ENCODE measurements at regions not wholly inside any gene's neighbourhood (a gene's known extent, or its start where the extent isn't known, plus 50 kb on each side); places are given as distances from the start of the nearest gene placed in this dataset.

GRCh38 chr21:29443411-29444010 lies 144.8 kb downstream of the BACH1 start:
- Histone ChIP-seq H3K9me3 (replicated peaks; ENCODE audit: low read length) (no peaks in the 10 kb centered on the region), H3K4me3 (ENCODE audit: low read length) (no peak overlapping the region), H3K4me2 (ENCODE audit: low read length) (no peak overlapping the region)

DNA sequence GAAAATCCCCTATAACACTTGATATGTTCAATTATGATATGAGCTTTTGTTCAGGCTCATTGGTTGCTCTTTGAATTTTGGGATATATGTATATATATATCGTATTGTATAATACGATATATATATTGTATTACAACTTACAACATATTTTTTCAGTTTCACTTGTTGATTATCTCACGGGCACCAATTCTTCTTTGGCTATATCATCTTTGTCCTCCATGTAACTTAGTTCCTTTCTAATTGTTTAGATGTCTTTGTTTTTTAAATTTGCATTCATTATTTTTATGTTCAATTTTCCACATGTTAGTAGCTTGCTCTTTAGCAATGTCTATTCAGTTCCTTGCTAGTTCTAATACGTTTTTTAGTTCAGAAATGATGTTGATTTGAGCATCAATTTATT lies 150.0 kb downstream of the BACH1 start:
- Histone ChIP-seq H3K9me3 (replicated peaks; ENCODE audit: low read length) (no peaks in the 10 kb centered on the region), H3K36me3 (ENCODE audit: insufficient read depth, low read length) (no peaks in the 10 kb centered on the region), H3K4me2 (ENCODE audit: low read length) (no peak overlapping the region), H3K4me3 (ENCODE audit: low read length) (no peak overlapping the region), H3K9ac (ENCODE audit: low read depth, low read length) (no peak overlapping the region), H3K4me1 (ENCODE audit: control insufficient read depth, insufficient read depth, low read length) (no peaks in the 10 kb centered on the region), H3K27me3 (ENCODE audit: control insufficient read depth, insufficient read depth, low read length) (no peaks in the 10 kb centered on the region)

More at GRCh38 chr21:29443411-29444010, 144.8 kb downstream of the BACH1 start:
- Histone ChIP-seq H3K27me3 (ENCODE audit: control insufficient read depth, insufficient read depth, low read length) (no peaks in the 10 kb centered on the region), H3K36me3 (ENCODE audit: insufficient read depth, low read length) (no peaks in the 10 kb centered on the region), H3K9ac (ENCODE audit: low read depth, low read length) (no peak overlapping the region), H3K4me1 (ENCODE audit: control insufficient read depth, insufficient read depth, low read length) (peaks cover 8% of the 10 kb centered on the region)

GRCh38 chr21:29449306-29449950 lies 150.7 kb downstream of the BACH1 start:
- no peaks in the 10 kb centered on the region for H3K36me3 ChIP-seq (ENCODE audit: insufficient read depth, low read length)
- no peaks in the 10 kb centered on the region for H3K4me1 ChIP-seq (ENCODE audit: control insufficient read depth, insufficient read depth, low read length)
- H3K4me3 ChIP-seq (ENCODE audit: low read length), result no peak overlapping the region
- no peaks in the 10 kb centered on the region for H3K27me3 ChIP-seq (ENCODE audit: control insufficient read depth, insufficient read depth, low read length)
- H3K9ac ChIP-seq (ENCODE audit: low read depth, low read length), result no peak overlapping the region
- no peaks in the 10 kb centered on the region for H3K9me3 ChIP-seq (replicated peaks; ENCODE audit: low read length)
- no peak overlapping the region for H3K4me2 ChIP-seq (ENCODE audit: low read length)

DNA sequence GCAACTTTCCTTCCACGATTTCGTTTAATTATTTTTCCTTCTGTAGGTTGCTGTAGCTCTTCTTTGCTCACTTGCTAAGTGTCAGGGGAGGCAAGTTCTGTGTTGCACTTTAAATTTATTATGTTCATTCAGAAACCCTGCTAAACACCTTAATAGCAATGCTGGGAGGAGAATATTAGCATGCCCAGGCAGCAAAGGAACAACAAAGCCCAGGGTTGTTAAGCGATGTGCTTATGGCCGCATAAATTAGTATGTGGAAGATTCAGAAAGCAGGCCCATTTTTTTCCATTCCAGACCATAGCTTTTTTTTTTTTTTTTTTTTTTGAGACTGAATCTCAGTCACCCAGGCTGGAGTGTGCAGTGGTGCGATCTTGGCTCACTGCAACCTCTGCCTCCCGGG lies 151.3 kb downstream of the BACH1 start:
- Histone ChIP-seq H3K4me1 (ENCODE audit: control insufficient read depth, insufficient read depth, low read length) (no peaks in the 10 kb centered on the region), H3K9me3 (replicated peaks; ENCODE audit: low read length) (no peaks in the 10 kb centered on the region), H3K9ac (ENCODE audit: low read depth, low read length) (no peak overlapping the region), H3K4me3 (ENCODE audit: low read length) (no peak overlapping the region), H3K27me3 (ENCODE audit: control insufficient read depth, insufficient read depth, low read length) (no peaks in the 10 kb centered on the region), H3K4me2 (ENCODE audit: low read length) (no peak overlapping the region), H3K36me3 (ENCODE audit: insufficient read depth, low read length) (no peaks in the 10 kb centered on the region)

- no peak overlapping the region for H3K4me3 ChIP-seq (ENCODE audit: low read length)
- no peaks in the 10 kb centered on the region for H3K27me3 ChIP-seq (ENCODE audit: control insufficient read depth, insufficient read depth, low read length)
- no peaks in the 10 kb centered on the region for H3K9me3 ChIP-seq (replicated peaks; ENCODE audit: low read length)
- H3K36me3 ChIP-seq (ENCODE audit: insufficient read depth, low read length), result no peaks in the 10 kb centered on the region
- H3K4me2 ChIP-seq (ENCODE audit: low read length), result no peak overlapping the region
- no peaks in the 10 kb centered on the region for H3K4me1 ChIP-seq (ENCODE audit: control insufficient read depth, insufficient read depth, low read length)
- no peak overlapping the region for H3K9ac ChIP-seq (ENCODE audit: low read depth, low read length)
Measured at GRCh38 chr21:29453511-29453910, 154.8 kb downstream of the BACH1 start.

GRCh38 chr21:29454179-29454578 lies 155.5 kb downstream of the BACH1 start:
- Histone ChIP-seq H3K9ac (ENCODE audit: low read depth, low read length) (no peak overlapping the region), H3K4me3 (ENCODE audit: low read length) (no peak overlapping the region), H3K9me3 (replicated peaks; ENCODE audit: low read length) (no peaks in the 10 kb centered on the region), H3K4me2 (ENCODE audit: low read length) (no peak overlapping the region), H3K36me3 (ENCODE audit: insufficient read depth, low read length) (no peaks in the 10 kb centered on the region), H3K4me1 (ENCODE audit: control insufficient read depth, insufficient read depth, low read length) (no peaks in the 10 kb centered on the region), H3K27me3 (ENCODE audit: control insufficient read depth, insufficient read depth, low read length) (no peaks in the 10 kb centered on the region)

- Histone ChIP-seq H3K27me3 (ENCODE audit: control insufficient read depth, insufficient read depth, low read length) (no peaks in the 10 kb centered on the region), H3K4me1 (ENCODE audit: control insufficient read depth, insufficient read depth, low read length) (no peaks in the 10 kb centered on the region), H3K4me3 (ENCODE audit: low read length) (no peak overlapping the region), H3K4me2 (ENCODE audit: low read length) (no peak overlapping the region), H3K9ac (ENCODE audit: low read depth, low read length) (no peak overlapping the region), H3K9me3 (replicated peaks; ENCODE audit: low read length) (no peaks in the 10 kb centered on the region), H3K36me3 (ENCODE audit: insufficient read depth, low read length) (no peaks in the 10 kb centered on the region)
Measured at GRCh38 chr21:29462479-29462878, 163.8 kb downstream of the BACH1 start.

- Histone ChIP-seq H3K36me3 (ENCODE audit: insufficient read depth, low read length) (no peaks in the 10 kb centered on the region), H3K4me2 (ENCODE audit: low read length) (no peak overlapping the region), H3K27me3 (ENCODE audit: control insufficient read depth, insufficient read depth, low read length) (no peaks in the 10 kb centered on the region), H3K4me1 (ENCODE audit: control insufficient read depth, insufficient read depth, low read length) (no peaks in the 10 kb centered on the region), H3K9ac (ENCODE audit: low read depth, low read length) (no peak overlapping the region), H3K4me3 (ENCODE audit: low read length) (no peak overlapping the region), H3K9me3 (replicated peaks; ENCODE audit: low read length) (no peaks in the 10 kb centered on the region)
Measured at GRCh38 chr21:29465546-29465945, 166.8 kb downstream of the BACH1 start.

DNA sequence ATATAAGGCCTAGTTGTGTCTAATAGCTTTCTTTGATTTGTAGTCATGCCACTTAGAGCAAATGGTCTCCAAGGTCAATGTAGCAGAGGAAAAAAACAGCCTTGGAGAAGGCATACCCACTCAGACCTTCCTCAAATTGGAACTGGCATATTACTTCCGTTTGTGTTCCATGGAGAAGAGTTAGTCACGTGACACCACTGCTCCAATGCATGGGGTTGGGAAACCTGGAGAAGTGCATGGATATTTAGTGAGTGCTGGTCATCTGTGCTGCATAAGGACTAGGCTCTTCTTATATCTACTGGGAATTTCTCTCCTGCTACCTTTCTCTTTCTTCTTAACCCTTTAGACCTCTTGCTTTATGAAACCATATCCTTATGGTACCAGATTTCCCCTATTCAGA lies 167.8 kb downstream of the BACH1 start:
- H3K27me3 ChIP-seq (ENCODE audit: control insufficient read depth, insufficient read depth, low read length), result no peaks in the 10 kb centered on the region
- no peaks in the 10 kb centered on the region for H3K36me3 ChIP-seq (ENCODE audit: insufficient read depth, low read length)
- no peak overlapping the region for H3K4me3 ChIP-seq (ENCODE audit: low read length)
- H3K9me3 ChIP-seq (replicated peaks; ENCODE audit: low read length), result no peaks in the 10 kb centered on the region
- H3K9ac ChIP-seq (ENCODE audit: low read depth, low read length), result no peak overlapping the region
- no peaks in the 10 kb centered on the region for H3K4me1 ChIP-seq (ENCODE audit: control insufficient read depth, insufficient read depth, low read length)
- no peak overlapping the region for H3K4me2 ChIP-seq (ENCODE audit: low read length)

DNA sequence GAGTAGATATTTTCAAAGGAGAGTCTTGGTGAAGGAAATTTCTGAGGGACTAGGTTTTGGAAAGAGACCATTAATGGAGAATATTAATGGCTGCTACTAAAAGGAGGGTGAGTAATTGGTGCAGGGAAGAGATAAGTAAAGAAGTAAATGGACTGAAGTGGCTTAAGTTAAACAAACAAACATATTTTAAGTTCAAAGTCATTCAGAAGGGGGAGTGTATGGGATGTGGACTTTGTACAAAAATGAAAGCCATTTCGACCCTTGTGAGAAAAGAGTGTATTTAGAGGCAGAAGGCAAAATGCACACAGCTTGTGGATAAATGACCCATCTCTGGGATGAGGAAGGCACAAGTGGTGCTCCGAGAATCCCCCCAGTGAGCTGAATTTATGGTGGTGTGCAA lies 171.7 kb downstream of the BACH1 start:
- Histone ChIP-seq H3K4me1 (ENCODE audit: control insufficient read depth, insufficient read depth, low read length) (no peaks in the 10 kb centered on the region), H3K9ac (ENCODE audit: low read depth, low read length) (no peak overlapping the region), H3K27me3 (ENCODE audit: control insufficient read depth, insufficient read depth, low read length) (no peaks in the 10 kb centered on the region), H3K9me3 (replicated peaks; ENCODE audit: low read length) (no peaks in the 10 kb centered on the region), H3K36me3 (ENCODE audit: insufficient read depth, low read length) (no peaks in the 10 kb centered on the region), H3K4me2 (ENCODE audit: low read length) (no peak overlapping the region), H3K4me3 (ENCODE audit: low read length) (no peak overlapping the region)

DNA sequence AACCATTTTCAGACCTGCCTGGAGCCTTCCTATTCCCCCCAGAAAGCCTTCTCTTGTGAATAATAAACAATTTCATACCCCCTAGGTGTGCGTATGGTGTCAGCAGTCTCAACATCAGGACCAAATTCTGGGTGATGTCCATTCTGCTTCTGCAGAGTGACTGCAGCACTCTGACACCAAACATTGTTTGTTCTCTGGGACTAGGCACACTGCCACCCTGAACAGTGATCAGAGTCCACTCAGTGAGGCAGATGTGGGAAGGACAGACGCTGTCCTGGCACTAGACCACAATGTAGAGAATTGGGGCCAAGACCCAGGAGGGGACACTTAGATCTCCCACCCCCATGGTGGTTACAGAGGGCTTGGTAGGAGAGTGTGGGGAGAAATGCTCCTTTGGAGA lies 175.1 kb downstream of the BACH1 start:
- H3K4me3 ChIP-seq (ENCODE audit: low read length), result no peak overlapping the region
- no peak overlapping the region for H3K9ac ChIP-seq (ENCODE audit: low read depth, low read length)
- no peaks in the 10 kb centered on the region for H3K9me3 ChIP-seq (replicated peaks; ENCODE audit: low read length)
- no peak overlapping the region for H3K4me2 ChIP-seq (ENCODE audit: low read length)
- no peaks in the 10 kb centered on the region for H3K36me3 ChIP-seq (ENCODE audit: insufficient read depth, low read length)
- H3K4me1 ChIP-seq (ENCODE audit: control insufficient read depth, insufficient read depth, low read length), result peaks cover 21% of the 10 kb centered on the region
- no peaks in the 10 kb centered on the region for H3K27me3 ChIP-seq (ENCODE audit: control insufficient read depth, insufficient read depth, low read length)

DNA sequence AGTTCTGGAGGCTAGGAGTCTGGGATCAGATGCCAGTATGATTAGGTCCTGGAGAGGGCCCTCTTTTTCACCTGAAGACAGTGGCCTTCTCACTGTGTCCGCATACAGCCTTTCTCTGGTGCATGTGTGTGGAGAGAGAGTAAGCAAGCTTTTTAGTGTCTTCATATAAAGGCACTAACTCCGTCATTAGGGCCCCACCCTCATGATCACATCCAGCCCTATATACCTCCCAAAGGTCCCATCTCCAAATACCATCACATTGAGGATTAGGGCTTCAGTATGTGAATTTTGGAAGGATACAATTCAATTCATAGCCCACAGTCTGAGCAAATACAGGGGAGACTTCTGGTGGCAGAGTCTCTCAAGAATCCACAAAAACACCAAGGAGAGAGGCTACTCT lies 176.6 kb downstream of the BACH1 start:
- no peak overlapping the region for H3K4me3 ChIP-seq (ENCODE audit: low read length)
- H3K36me3 ChIP-seq (ENCODE audit: insufficient read depth, low read length), result no peaks in the 10 kb centered on the region
- no peaks in the 10 kb centered on the region for H3K9me3 ChIP-seq (replicated peaks; ENCODE audit: low read length)
- no peak overlapping the region for H3K9ac ChIP-seq (ENCODE audit: low read depth, low read length)
- no peak overlapping the region for H3K4me2 ChIP-seq (ENCODE audit: low read length)
- no peaks in the 10 kb centered on the region for H3K27me3 ChIP-seq (ENCODE audit: control insufficient read depth, insufficient read depth, low read length)
- peaks cover 21% of the 10 kb centered on the region for H3K4me1 ChIP-seq (ENCODE audit: control insufficient read depth, insufficient read depth, low read length)
